DND-41 (cell line): ENCODE measurements at regions not wholly inside any gene's neighbourhood (a gene's known extent, or its start where the extent isn't known, plus 50 kb on each side); places are given as distances from the start of the nearest gene placed in this dataset.

Source experiments
- CTCF ChIP-seq: IDR thresholded peaks from 2 replicates; pipeline ENCODE4 v1.5.1; 2012; ENCODE audit warnings: borderline replicate concordance, low read length, moderate library complexity, mild to moderate bottlenecking; ENCODE audit not compliant: poor library complexity, severe bottlenecking; ENCODE audit errors: extremely low read depth
- EZH2 ChIP-seq: IDR thresholded peaks from 3 replicates; pipeline ENCODE4 v1.6.1; 2012; ENCODE audit warnings: borderline replicate concordance, low read depth, mild to moderate bottlenecking, moderate library complexity, low read length, inconsistent platforms; ENCODE audit not compliant: severe bottlenecking

DNA sequence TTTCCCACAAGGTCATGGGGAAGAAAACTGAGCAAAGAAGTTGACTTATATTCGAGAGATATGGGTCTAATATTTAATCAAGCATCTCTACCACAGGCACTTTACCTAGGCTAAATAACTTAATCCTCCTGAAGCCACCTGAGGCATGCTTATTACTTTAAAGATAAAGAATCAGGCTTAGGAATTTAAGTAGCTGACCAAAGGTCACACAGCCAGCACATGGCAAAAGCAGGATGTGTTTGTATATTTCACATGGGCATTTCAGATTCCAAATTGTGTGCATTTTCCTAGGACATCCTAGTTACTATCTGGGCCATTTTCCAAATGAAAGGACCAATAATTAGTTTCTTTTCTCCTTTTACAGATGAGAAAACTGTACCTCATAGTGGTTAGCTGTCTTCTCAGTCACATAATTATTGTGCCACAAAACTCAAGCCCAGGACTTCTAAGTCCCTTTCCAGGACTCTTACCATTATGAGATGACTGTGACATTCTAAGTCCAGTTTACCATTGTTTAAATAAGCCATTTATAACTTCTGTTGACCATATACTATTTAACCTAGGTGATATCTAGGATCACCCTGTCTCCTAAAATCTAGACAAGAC lies 112.1 kb upstream of the ZC3H12C start:
- TF ChIP-seq CTCF, result no peak
- no peak for TF ChIP-seq EZH2
